Trophoblast cell (in vitro differentiated cells and primary cell): ENCODE measurements at regions not wholly inside any gene's neighbourhood (a gene's known extent, or its start where the extent isn't known, plus 50 kb on each side); places are given as distances from the start of the nearest gene placed in this dataset.

Source experiments
- DNase-seq, 2 donors: peaks; one replicate each; pipeline ENCODE4 v3.0.0-alpha.2; 2016
- H2AFZ ChIP-seq: 2 replicates; pipeline ENCODE4 v1.6.1; 2013; ENCODE audit warnings: low read length, moderate library complexity, mild to moderate bottlenecking; ENCODE audit not compliant: insufficient read depth, poor library complexity
- H2AK5ac ChIP-seq: 2 replicates; pipeline ENCODE4 v1.6.1; 2013; ENCODE audit warnings: mild to moderate bottlenecking, low read length
- H2BK120ac ChIP-seq: 2 replicates; pipeline ENCODE4 v1.6.1; 2013; ENCODE audit warnings: low read length, mild to moderate bottlenecking, moderate library complexity; ENCODE audit not compliant: insufficient read depth, poor library complexity
- H2BK12ac ChIP-seq: 2 replicates; pipeline ENCODE4 v1.6.1; 2013; ENCODE audit warnings: mild to moderate bottlenecking, low read length, moderate library complexity
- H2BK5ac ChIP-seq: 2 replicates; pipeline ENCODE4 v1.6.1; 2013; ENCODE audit warnings: low read length, low read depth, moderate library complexity, mild to moderate bottlenecking; ENCODE audit not compliant: poor library complexity
- H3K14ac ChIP-seq: 2 replicates; pipeline ENCODE4 v1.6.1; 2013; ENCODE audit warnings: mild to moderate bottlenecking, low read length
- H3K18ac ChIP-seq: 2 replicates; pipeline ENCODE4 v1.6.1; 2013; ENCODE audit warnings: mild to moderate bottlenecking, low read length
- H3K23ac ChIP-seq: 2 replicates; pipeline ENCODE4 v1.6.1; 2013; ENCODE audit warnings: low read length
- H3K27ac ChIP-seq: 2 replicates; pipeline ENCODE4 v1.5.1; 2013; ENCODE audit warnings: low read depth, mild to moderate bottlenecking, inconsistent platforms, low read length, moderate library complexity
- H3K27me3 ChIP-seq: 2 replicates; pipeline ENCODE4 v1.6.1; 2013; ENCODE audit warnings: inconsistent platforms, mild to moderate bottlenecking, low read length, moderate library complexity; ENCODE audit not compliant: insufficient read depth
- H3K36me3 ChIP-seq, 2 experiments: 1 replicate in 1 of 2; 2 replicates in 1 of 2; pipeline ENCODE4 v1.6.1; 2013; ENCODE audit warnings: low read length in 2 of 2, mild to moderate bottlenecking in 2 of 2, moderate library complexity in 1 of 2; ENCODE audit not compliant: insufficient read depth in 2 of 2, control insufficient read depth in 1 of 2
- H3K4ac ChIP-seq: 2 replicates; pipeline ENCODE4 v1.6.1; 2013; ENCODE audit warnings: low read depth, mild to moderate bottlenecking, low read length, moderate library complexity
- H3K4me1 ChIP-seq, 2 experiments: 1 replicate in 1 of 2; 2 replicates in 1 of 2; pipeline ENCODE4 v1.6.1; 2013; ENCODE audit warnings: low read length in 2 of 2, mild to moderate bottlenecking in 2 of 2, moderate library complexity in 1 of 2; ENCODE audit not compliant: insufficient read depth in 2 of 2, control insufficient read depth in 1 of 2
- H3K4me2 ChIP-seq: 2 replicates; pipeline ENCODE4 v1.6.1; 2013; ENCODE audit warnings: inconsistent platforms, mild to moderate bottlenecking, low read length, moderate library complexity
- H3K4me3 ChIP-seq: 2 replicates; pipeline ENCODE4 v1.5.1; 2013; ENCODE audit warnings: mild to moderate bottlenecking, low read depth, low read length, inconsistent platforms
- H3K79me1 ChIP-seq: one replicate; pipeline ENCODE4 v1.6.1; 2013; ENCODE audit warnings: low read length
- H3K79me2 ChIP-seq: 2 replicates; pipeline ENCODE4 v1.6.1; 2013; ENCODE audit warnings: low read length, mild to moderate bottlenecking; ENCODE audit not compliant: control insufficient read depth, insufficient read depth, poor library complexity
- H3K9ac ChIP-seq: 2 replicates; pipeline ENCODE4 v1.6.1; 2013; ENCODE audit warnings: mild to moderate bottlenecking, low read length
- H3K9me3 ChIP-seq: 2 replicates; pipeline ENCODE4 v1.6.1; 2013; ENCODE audit warnings: low read depth, mild to moderate bottlenecking, control low read depth, inconsistent platforms, low read length; ENCODE audit not compliant: insufficient read depth
- H4K12ac ChIP-seq: 2 replicates; pipeline ENCODE4 v1.6.1; 2013; ENCODE audit warnings: low read depth, mild to moderate bottlenecking, low read length, moderate library complexity
- H4K8ac ChIP-seq: 2 replicates; pipeline ENCODE4 v1.6.1; 2013; ENCODE audit warnings: low read depth, mild to moderate bottlenecking, low read length, moderate library complexity
- H4K91ac ChIP-seq: one replicate; pipeline ENCODE4 v1.6.1; 2013; ENCODE audit warnings: low read depth, mild to moderate bottlenecking, low read length, moderate library complexity
- WGBS: extraction: QIAGEN DNeasy Blood & Tissue Kit; methylation state at CpG from one replicate; pipeline ENCODE4 v1.1.7; 2013; ENCODE audit warnings: missing lambda C conversion rate; ENCODE audit not compliant: insufficient read length, insufficient coverage; ENCODE audit errors: extremely low coverage; 5-methylcytosine and 5-hydroxymethylcytosine counted together

DNA sequence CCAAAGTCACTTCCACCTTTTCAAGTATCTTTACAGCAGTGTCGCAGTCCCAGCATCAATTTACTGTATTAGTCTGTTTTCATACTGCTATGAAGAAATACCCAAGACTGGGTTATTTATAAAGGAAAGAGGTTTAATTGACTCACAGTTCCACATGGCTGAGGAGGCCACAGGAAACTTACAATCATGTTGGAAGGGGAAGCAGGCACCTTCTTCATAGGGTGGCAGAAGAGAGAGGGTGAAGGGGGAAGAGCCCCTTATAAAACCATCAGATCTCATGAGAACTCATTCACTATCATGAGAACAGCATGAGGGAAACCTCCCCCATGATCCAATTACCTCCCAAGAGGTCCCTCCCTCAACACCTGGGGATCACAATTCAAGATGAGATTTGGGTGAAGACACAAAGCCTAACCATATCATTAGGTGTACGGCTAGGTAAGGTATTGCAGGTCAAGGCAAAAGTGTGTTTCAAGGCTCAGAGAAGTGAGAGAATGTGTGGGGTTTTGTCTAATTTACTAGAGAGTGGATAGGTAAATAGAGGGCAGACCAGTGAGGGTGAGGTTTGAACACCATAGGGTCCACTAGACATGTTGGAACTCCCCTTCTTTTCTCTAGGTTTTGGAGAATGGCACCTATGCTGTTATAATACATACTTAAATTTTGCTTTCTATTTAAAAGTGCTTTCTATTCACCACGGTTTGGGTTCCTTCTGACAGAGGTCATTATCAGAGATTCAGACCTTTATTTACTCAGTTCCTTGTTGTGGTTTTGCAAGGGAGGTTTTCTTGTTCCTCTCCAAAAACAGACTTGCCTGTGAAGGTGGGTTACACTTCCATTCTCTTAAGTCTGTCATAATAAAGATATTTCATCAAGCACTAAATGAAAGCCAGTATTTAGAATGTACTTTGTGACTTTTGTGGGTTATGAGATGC, 186.6 kb downstream of the CPEB2 start:
- no peak overlapping the region for H2BK120ac ChIP-seq
- H3K4me2 ChIP-seq, result no peak overlapping the region
- no peak for DNase-seq
- no peak overlapping the region for H4K91ac ChIP-seq
- WGBS, result no CpG with 5 or more reads among the region's 3 CpGs
- no peak overlapping the region for H4K12ac ChIP-seq
- H3K79me1 ChIP-seq, result no peaks in the 10 kb centered on the region
- no peaks in the 10 kb centered on the region for H3K9me3 ChIP-seq
- H2AK5ac ChIP-seq, result no peak overlapping the region
- H3K23ac ChIP-seq, result no peak overlapping the region
- no peaks in the 10 kb centered on the region for H3K27me3 ChIP-seq
- H2BK12ac ChIP-seq, result no peak overlapping the region
- H3K4me1 ChIP-seq, result peaks cover 0 to 3% of the 10 kb centered on the region in 2 experiments
- no peaks in the 10 kb centered on the region for H3K79me2 ChIP-seq
- H3K27ac ChIP-seq, result no peak overlapping the region
- no peak overlapping the region for H4K8ac ChIP-seq
- H3K9ac ChIP-seq, result no peak overlapping the region
- no peak overlapping the region for H3K18ac ChIP-seq
- no peak overlapping the region for H3K4me3 ChIP-seq
- H3K4ac ChIP-seq, result no peak overlapping the region
- no peak overlapping the region for H2BK5ac ChIP-seq
- H3K36me3 ChIP-seq, result no peaks in the 10 kb centered on the region
- no peak overlapping the region for H3K14ac ChIP-seq
- no peak overlapping the region for H2AFZ ChIP-seq

GRCh38 chr4:15194520-15194919, 192.2 kb downstream of the CPEB2 start:
- H2BK5ac ChIP-seq, result no peak overlapping the region
- no peak overlapping the region for H3K18ac ChIP-seq
- H4K91ac ChIP-seq, result no peak overlapping the region
- H3K27ac ChIP-seq, result no peak overlapping the region
- no peaks in the 10 kb centered on the region for H3K79me1 ChIP-seq
- WGBS, result no CpG with 5 or more reads among the region's 2 CpGs
- no peak overlapping the region for H4K8ac ChIP-seq
- no peaks in the 10 kb centered on the region for H3K79me2 ChIP-seq
- H2AFZ ChIP-seq, result no peak overlapping the region
- H2BK120ac ChIP-seq, result no peak overlapping the region
- no peak overlapping the region for H3K4me3 ChIP-seq
- H3K9me3 ChIP-seq, result no peaks in the 10 kb centered on the region
- no peak overlapping the region for H3K23ac ChIP-seq
- H3K4me1 ChIP-seq, result no peaks in the 10 kb centered on the region
- no peak overlapping the region for H2AK5ac ChIP-seq
- no peak overlapping the region for H3K4ac ChIP-seq
- no peak for DNase-seq
- no peaks in the 10 kb centered on the region for H3K36me3 ChIP-seq
- H2BK12ac ChIP-seq, result no peak overlapping the region
- no peak overlapping the region for H3K14ac ChIP-seq
- H3K27me3 ChIP-seq, result no peaks in the 10 kb centered on the region
- H3K4me2 ChIP-seq, result no peak overlapping the region
- H3K9ac ChIP-seq, result no peak overlapping the region
- no peak overlapping the region for H4K12ac ChIP-seq

GRCh38 chr4:15197005-15197404, 194.7 kb downstream of the CPEB2 start:
- no peak overlapping the region for H4K91ac ChIP-seq
- no peak overlapping the region for H4K12ac ChIP-seq
- no peaks in the 10 kb centered on the region for H3K36me3 ChIP-seq
- no peaks in the 10 kb centered on the region for H3K79me1 ChIP-seq
- H2AK5ac ChIP-seq, result no peak overlapping the region
- no peak overlapping the region for H3K27ac ChIP-seq
- no peak overlapping the region for H3K23ac ChIP-seq
- H3K79me2 ChIP-seq, result no peaks in the 10 kb centered on the region
- H4K8ac ChIP-seq, result no peak overlapping the region
- no peak overlapping the region for H2BK120ac ChIP-seq
- H3K18ac ChIP-seq, result no peak overlapping the region
- no peaks in the 10 kb centered on the region for H3K4me1 ChIP-seq
- peak in 1 of 2 donors; percentile 54 for DNase-seq
- H3K4me2 ChIP-seq, result no peak overlapping the region
- no CpG with 5 or more reads among the region's 4 CpGs for WGBS
- H3K9ac ChIP-seq, result no peak overlapping the region
- H3K9me3 ChIP-seq, result no peaks in the 10 kb centered on the region
- H3K14ac ChIP-seq, result no peak overlapping the region
- H2BK12ac ChIP-seq, result no peak overlapping the region
- H2AFZ ChIP-seq, result no peak overlapping the region
- H2BK5ac ChIP-seq, result no peak overlapping the region
- H3K4me3 ChIP-seq, result no peak overlapping the region
- no peak overlapping the region for H3K4ac ChIP-seq
- no peaks in the 10 kb centered on the region for H3K27me3 ChIP-seq

DNA sequence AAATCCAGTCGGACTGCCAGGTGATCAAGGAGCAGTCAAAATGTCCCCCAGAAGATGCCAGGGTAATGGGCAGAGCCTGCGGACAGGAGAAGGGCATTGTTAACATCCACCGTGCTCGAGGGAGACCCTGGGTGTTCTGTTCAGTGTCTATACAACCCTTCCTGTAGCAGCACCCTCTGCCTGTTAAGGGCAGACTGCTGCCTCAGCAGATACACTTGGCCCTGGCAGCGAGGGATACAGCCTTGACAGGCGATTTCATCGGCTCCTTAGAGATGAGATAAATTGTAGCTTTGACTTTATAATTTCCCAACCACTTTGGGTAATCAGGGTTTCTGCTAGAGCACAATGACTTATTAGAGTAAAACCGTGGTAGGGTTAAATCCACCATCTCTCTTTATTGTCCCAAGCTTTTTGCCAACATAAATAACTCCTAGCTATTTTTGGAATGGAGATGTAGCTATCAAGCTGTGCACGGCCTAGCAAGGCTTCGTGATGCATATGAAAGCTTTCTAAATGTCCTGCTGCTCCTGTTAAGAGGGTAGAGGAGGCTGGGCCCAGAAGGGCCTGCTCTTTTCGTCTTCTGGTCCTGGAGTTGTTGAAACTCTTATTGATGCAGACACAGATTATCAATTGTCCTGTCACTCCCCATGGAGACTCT, 195.9 kb downstream of the CPEB2 start:
- WGBS, result no CpG with 5 or more reads among the region's 11 CpGs
- H3K4me3 ChIP-seq, result no peak overlapping the region

More for the DNA sequence above, 195.9 kb downstream of the CPEB2 start:
- DNase-seq, result no peak
- Histone ChIP-seq H3K79me1 (no peaks in the 10 kb centered on the region), H3K4me2 (no peak overlapping the region), H3K23ac (no peak overlapping the region), H3K36me3 (no peaks in the 10 kb centered on the region), H2AK5ac (no peak overlapping the region), H3K4me1 (no peaks in the 10 kb centered on the region), H3K27ac (no peak overlapping the region), H2BK5ac (no peak overlapping the region), H3K79me2 (no peaks in the 10 kb centered on the region), H3K9me3 (no peaks in the 10 kb centered on the region), H3K4ac (no peak overlapping the region), H2BK120ac (no peak overlapping the region), H3K9ac (no peak overlapping the region), H4K8ac (no peak overlapping the region), H4K91ac (no peak overlapping the region), H2AFZ (no peak overlapping the region), H3K14ac (no peak overlapping the region), H3K27me3 (no peaks in the 10 kb centered on the region), H4K12ac (no peak overlapping the region), H3K18ac (no peak overlapping the region), H2BK12ac (no peak overlapping the region)
